Brain pericyte (primary cell): ENCODE measurements at regions not wholly inside any gene's neighbourhood (a gene's known extent, or its start where the extent isn't known, plus 50 kb on each side); places are given as distances from the start of the nearest gene placed in this dataset.
A peak's percentile ranks its signal among the peaks of the same experiment; 100 is the strongest.

Source experiments
- DNase-seq: peaks from one replicate; pipeline ENCODE4 v3.0.0-alpha.2; 2012; ENCODE audit warnings: low read depth, low spot score

GRCh38 chr3:55242921-55243320 is 244.2 kb downstream of the WNT5A start:
- DNase-seq = no peak

GRCh38 chr3:55241098-55241497 is 246.0 kb downstream of the WNT5A start:
- DNase-seq = no peak

DNA sequence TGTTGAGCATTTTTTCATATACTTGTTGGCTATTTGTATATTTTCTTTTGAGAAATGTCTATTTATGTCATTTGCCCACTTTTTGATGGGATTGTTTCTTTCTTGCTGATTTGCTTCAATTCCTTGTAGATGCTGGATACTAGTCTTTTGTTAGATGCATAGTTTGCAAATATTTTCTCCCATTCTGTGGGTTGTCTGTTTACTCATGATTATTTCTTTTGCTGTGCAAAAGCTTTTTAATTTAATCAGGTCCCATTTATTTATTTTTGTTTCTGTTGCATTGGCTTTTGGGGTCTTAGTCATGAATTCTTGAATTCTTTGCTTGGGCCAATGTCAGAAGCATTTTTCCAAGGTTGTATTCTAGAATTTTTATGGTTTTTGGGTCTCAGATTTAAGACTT is 251.7 kb downstream of the WNT5A start:
- DNase-seq = no peak

- no peak for DNase-seq
Measured at GRCh38 chr3:55226696-55227095, 260.4 kb downstream of the WNT5A start.

GRCh38 chr3:55218577-55218976 is 268.5 kb downstream of the WNT5A start:
- no peak for DNase-seq

- DNase-seq = no peak
Measured at GRCh38 chr3:55207744-55208143, 279.4 kb downstream of the WNT5A start.

DNA sequence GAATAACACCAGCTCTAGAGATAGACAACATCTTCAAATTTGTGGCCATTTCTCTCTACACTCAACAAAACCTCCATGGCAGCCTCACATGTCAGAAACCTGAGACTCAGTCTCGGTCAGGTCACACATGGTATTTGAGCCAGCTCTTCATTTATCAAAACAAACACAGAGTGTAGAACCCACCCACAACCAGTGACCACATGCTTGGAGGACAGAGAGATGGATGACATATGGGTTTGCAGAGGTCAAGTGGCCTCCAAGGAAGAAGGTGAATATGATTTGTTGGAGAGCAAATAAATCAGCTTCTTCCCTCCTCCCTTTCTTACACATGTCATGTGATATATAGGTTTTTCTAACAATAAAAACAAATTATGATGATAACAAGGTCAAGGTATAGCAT is 278.1 kb upstream of the LRTM1 start:
- no peak for DNase-seq

GRCh38 chr3:55204417-55204816 is 276.6 kb upstream of the LRTM1 start:
- DNase-seq = no peak

DNA sequence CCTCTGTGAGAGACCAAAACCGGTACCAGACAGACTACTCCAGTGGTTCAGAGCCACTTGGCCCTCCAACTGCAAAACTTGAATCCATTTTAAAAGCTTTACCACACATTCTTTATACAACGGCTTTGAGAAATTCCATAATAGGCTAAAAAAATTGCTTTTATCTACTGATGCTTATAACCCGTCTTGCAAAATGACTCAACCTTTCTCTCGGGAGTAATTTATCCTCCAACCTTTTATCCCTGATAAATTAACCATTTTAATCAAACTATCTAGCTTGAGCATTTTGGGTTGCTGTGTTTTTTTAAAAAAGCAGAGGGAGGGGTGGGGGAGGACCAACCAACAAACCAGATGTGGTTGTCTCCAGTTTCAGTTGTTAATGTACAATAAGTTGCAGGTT is 275.7 kb upstream of the LRTM1 start:
- DNase-seq = no peak

GRCh38 chr3:55203006-55203405 is 275.1 kb upstream of the LRTM1 start:
- no peak for DNase-seq

- peak; percentile 45 for DNase-seq
Measured at GRCh38 chr3:55202326-55202725, 274.5 kb upstream of the LRTM1 start.

GRCh38 chr3:55201779-55202178 is 273.9 kb upstream of the LRTM1 start:
- DNase-seq = no peak

DNA sequence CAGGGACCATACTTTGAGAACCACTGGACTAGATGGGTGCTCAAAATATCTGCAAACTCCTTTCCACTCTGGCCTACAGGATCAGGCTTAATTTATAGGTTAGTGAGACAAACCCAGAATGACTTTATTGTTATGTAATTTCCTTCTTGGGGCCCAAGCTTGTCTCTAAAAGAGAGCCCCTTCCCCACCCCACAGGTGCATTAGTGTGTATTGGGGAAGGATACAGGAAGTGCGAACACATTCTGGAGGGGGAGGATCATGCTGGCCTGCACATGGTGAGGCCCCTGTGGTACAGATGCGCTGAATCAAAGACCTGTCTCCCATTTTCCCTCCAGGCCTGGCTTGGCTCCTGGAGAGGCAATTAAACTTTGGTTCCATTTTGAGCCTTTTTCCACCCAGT is 273.0 kb upstream of the LRTM1 start:
- no peak for DNase-seq

DNA sequence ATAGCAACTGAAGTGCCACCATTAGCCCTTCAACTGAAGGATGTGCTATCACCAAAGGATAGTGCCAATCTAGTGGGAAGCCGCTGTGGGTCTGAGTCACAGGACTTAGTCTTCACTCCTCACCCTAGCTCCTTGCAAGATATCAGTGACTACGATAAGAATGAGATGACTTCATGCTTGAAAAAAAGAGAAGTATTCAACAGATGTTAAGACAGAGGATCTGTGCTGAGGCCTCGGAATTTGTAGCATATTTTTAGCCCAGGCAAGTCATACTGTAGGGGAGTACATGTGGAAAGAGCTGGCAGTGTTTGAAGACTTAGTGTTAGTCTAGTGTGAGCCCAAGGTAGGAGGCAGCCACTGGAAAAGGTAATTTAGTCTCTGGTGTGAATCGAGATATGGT is 270.7 kb upstream of the LRTM1 start:
- DNase-seq = no peak

GRCh38 chr3:55197021-55197420 is 269.2 kb upstream of the LRTM1 start:
- DNase-seq = no peak

- no peak for DNase-seq
Measured at GRCh38 chr3:55196495-55196894, 268.6 kb upstream of the LRTM1 start.

DNA sequence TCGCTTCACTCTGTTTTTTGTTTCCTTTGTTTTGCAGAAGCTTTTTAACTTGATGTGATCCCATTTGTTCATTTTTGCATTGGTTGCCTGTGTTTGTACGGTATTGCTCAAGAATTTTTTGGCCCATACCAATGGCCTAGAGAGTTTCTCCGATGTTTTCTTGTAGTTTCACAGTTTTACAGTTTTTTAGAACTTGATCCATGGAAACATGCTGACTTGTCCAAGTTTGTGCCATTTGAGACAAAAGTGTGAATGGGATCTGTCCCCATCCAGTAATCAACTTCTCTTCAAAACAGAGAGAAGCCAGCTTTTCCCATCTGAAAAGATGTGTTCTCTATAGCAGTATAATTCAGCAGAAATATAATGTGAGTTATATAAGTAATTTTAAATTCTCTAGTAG is 266.5 kb upstream of the LRTM1 start:
- no peak for DNase-seq

DNA sequence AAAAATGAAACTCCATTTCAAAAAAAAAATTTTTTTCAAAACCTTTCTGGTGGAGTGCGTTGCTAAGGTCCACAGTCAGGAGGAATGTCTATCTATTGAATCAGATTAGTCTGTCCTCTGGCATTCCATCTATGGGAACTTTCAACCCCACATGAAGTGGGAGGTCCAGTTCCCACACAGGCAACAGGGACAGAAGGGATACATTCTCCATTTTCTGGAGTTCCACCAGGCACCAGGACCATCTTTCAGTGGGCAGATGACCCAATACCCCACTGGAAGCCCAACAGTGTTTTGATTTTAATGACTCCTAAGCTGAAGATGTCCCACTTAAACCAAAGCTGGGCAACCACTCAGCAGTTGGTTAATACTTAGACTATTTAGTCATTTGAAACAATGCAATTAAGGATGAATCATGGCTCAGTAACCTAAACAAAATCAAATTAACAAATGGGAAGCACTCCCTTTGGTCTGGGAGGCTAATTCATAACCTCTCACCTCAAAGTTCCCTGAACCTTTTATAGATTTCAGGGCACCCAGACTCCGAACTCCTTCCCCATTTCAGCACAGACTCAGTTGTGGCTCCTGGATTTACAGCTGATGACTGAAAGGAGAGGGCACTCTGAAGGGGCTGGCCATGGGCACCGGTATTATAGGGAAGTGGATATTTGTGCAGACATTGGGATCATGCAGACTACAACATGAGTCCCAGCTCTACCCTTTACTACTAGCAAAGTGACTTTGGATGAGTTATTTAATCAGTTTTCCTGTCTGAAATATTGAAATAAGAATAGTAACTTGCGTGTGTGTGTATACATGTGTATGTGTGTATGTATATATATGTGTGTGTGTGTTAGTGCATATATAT is 264.3 kb upstream of the LRTM1 start:
- no peak for DNase-seq

- DNase-seq = no peak
Measured at GRCh38 chr3:55190331-55190730, 262.5 kb upstream of the LRTM1 start.

DNA sequence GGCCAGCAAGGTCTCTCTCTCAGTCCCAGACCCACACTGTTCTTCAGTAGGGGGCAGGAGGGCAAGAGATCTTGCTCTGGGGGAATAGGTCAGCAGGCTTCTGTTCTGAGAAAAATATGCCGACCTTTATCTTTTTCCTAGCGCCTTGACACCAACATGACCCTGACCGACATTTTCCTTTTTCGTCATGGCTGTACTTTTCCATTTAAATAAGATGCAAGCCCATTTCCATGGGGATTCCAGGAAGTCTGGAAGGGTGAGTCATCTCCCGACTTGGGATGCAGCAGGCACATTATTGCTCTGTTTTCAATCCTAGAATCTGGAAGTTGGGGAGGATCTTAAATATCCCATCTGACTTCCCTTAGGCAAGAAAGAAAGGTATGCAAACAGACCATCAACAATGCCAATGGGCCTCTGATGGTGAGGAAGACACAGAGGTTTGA is 261.5 kb upstream of the LRTM1 start:
- no peak for DNase-seq

DNA sequence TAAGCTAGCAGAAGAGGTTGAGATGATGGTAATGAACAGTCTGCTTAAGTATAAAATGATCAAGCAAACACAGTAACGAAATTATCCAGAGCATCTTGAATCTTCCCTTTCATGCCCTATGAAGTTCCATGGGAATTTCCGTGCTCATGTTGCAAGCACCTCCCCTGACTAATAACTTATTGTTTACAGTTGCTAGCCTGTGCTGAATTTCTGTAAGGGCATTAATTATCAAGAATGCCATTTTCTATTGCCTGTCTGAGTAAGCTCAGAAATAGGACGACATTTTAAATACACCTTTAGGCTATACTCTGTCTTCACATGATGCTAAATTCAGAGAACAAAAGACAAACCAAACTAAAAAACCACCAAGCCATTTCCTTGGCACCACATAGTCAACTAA is 257.5 kb upstream of the LRTM1 start:
- no peak for DNase-seq

DNA sequence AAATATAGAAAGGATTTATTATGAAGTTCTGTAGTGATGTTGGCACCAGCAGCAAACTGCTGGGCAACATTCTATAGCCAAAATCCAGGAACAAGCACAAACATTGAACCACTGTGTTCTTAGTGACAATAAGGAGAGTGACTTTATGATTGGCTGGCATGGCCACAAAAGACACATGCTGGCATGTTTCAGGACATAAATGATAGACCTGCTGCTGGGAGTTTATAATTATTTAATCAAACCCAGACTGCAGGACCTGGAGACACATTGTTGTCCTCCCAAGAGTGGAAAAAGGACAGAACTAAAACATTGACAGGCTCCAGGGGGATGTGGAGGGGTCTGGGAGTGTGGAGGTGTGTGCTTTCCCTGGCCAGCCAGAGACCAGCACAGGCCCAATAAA is 255.3 kb upstream of the LRTM1 start:
- DNase-seq = no peak

DNA sequence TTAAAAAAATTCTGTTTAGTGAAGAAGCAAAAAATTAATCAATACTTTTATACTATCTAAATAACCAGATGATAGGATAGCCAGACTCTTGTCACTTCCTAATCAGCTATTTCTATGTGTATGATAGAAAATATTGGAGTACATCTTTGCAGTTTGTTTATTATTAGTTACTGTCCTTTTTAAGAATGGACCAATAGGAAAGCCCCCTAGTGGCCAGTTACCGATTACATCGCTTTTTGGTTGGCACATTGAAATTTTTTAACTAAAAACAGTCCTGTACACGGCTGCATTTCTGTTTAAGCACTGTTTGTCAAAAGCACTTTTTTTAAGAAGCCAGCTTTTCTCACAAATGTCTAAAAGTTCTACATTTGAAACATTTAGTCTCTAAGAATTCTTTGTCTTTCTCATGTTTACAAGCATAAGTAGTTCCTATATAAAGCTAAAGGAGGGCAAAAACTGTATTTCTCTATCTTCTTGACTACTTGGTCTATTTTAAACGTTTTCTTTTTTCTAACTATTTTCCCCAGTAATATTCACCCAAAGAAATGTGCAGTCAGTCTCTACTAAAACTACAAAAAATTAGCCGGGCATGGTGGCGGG is 253.2 kb upstream of the LRTM1 start:
- no peak for DNase-seq
